ENCODE measurements at regions not wholly inside any gene's neighbourhood (a gene's known extent, or its start where the extent isn't known, plus 50 kb on each side); places are given as distances from the start of the nearest gene placed in this dataset.

GRCh38 chr21:15275615-15276235 is 210.9 kb upstream of the NRIP1 start:
- TF ChIP-seq CTCF (IDR thresholded peaks at IDR 0.05; ENCODE audit: borderline replicate concordance), result no peak
- Histone ChIP-seq H3K27me3 (ENCODE audit: low read depth) (no peaks in the 10 kb centered on the region), H3K4me3 (no peak overlapping the region), H3K4me1 (no peaks in the 10 kb centered on the region), H3K27ac (replicated peaks) (no peak overlapping the region), H3K36me3 (no peaks in the 10 kb centered on the region), H3K9me3 (replicated peaks) (no peaks in the 10 kb centered on the region)
- DNase-seq, result no peak
- intact Hi-C loops (cut with micrococcal nuclease), result no loop called here

- H3K4me1 ChIP-seq, result no peaks in the 10 kb centered on the region
- no peak overlapping the region for H3K27ac ChIP-seq (replicated peaks)
- H3K36me3 ChIP-seq, result no peaks in the 10 kb centered on the region
- DNase-seq, result no peak
- H3K27me3 ChIP-seq (ENCODE audit: low read depth), result no peaks in the 10 kb centered on the region
- H3K4me3 ChIP-seq, result no peak overlapping the region
- TF ChIP-seq CTCF (IDR thresholded peaks at IDR 0.05; ENCODE audit: borderline replicate concordance), result no peak
- peaks cover 4% of the 10 kb centered on the region for H3K9me3 ChIP-seq (replicated peaks)
- intact Hi-C loops (cut with micrococcal nuclease), result no loop called here
Observed at GRCh38 chr21:15276243-15276642, 211.4 kb upstream of the NRIP1 start.

- Histone ChIP-seq H3K9me3 (replicated peaks) (peaks cover 14% of the 10 kb centered on the region), H3K4me3 (no peak overlapping the region), H3K27ac (replicated peaks) (no peak overlapping the region), H3K36me3 (no peaks in the 10 kb centered on the region), H3K27me3 (ENCODE audit: low read depth) (no peaks in the 10 kb centered on the region), H3K4me1 (no peaks in the 10 kb centered on the region)
- intact Hi-C loops (cut with micrococcal nuclease), result no loop called here
- no peak for DNase-seq
- TF ChIP-seq CTCF (IDR thresholded peaks at IDR 0.05; ENCODE audit: borderline replicate concordance), result no peak
Observed at GRCh38 chr21:15277466-15277865, 212.7 kb upstream of the NRIP1 start.

GRCh38 chr21:15278279-15278678 is 213.5 kb upstream of the NRIP1 start:
- Histone ChIP-seq H3K4me1 (no peaks in the 10 kb centered on the region), H3K36me3 (no peaks in the 10 kb centered on the region), H3K4me3 (no peak overlapping the region), H3K9me3 (replicated peaks) (peaks cover 14% of the 10 kb centered on the region), H3K27me3 (ENCODE audit: low read depth) (no peaks in the 10 kb centered on the region), H3K27ac (replicated peaks) (no peak overlapping the region)
- no peak for TF ChIP-seq CTCF (IDR thresholded peaks at IDR 0.05; ENCODE audit: borderline replicate concordance)
- no peak for DNase-seq
- intact Hi-C loops (cut with micrococcal nuclease), result no loop called here

- no peaks in the 10 kb centered on the region for H3K4me1 ChIP-seq
- intact Hi-C loops (cut with micrococcal nuclease), result no loop called here
- no peak overlapping the region for H3K27ac ChIP-seq (replicated peaks)
- H3K27me3 ChIP-seq (ENCODE audit: low read depth), result no peaks in the 10 kb centered on the region
- DNase-seq, result no peak
- no peak for TF ChIP-seq CTCF (IDR thresholded peaks at IDR 0.05; ENCODE audit: borderline replicate concordance)
- peaks cover 14% of the 10 kb centered on the region for H3K9me3 ChIP-seq (replicated peaks)
- no peak overlapping the region for H3K4me3 ChIP-seq
- no peaks in the 10 kb centered on the region for H3K36me3 ChIP-seq
Observed at GRCh38 chr21:15278851-15279250, 214.1 kb upstream of the NRIP1 start.

Measured in left ventricle myocardium inferior (tissue), 1 donor.